ENCODE measurements at regions not wholly inside any gene's neighbourhood (a gene's known extent, or its start where the extent isn't known, plus 50 kb on each side); places are given as distances from the start of the nearest gene placed in this dataset.

GRCh38 chr5:3542769-3543168, 52.9 kb upstream of the IRX1 start:
- Mint-ChIP-seq H3K27ac (no peak overlapping the region), H3K9me3 (peaks cover 5% of the 10 kb centered on the region), H3K27me3 (no peaks in the 10 kb centered on the region), H3K4me1 (ENCODE audit: low read depth) (no peaks in the 10 kb centered on the region), H3K36me3 (ENCODE audit: low read depth) (no peaks in the 10 kb centered on the region), H3K4me3 (no peak overlapping the region)
- no peak for DNase-seq

DNA sequence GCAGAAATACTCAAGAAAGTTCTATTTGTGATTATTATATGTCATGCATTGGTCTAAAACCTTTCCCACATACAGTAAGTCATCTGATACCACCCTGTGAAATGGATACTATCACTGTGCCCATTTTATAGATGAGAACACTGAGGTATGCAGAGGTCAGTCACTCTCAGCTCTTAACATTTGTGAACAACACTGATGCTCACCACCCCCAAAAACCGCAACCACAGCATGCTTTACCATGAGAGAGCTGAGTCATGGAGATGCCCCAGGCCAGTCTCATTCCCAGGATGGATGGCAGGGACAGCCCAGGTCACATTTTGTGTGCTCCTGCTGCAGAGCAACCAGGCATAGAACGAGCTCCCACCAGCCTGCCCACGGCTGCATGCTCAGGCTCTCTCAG, 53.5 kb upstream of the IRX1 start:
- DNase-seq, result no peak
- H3K4me3 Mint-ChIP-seq, result no peak overlapping the region
- peaks cover 4% of the 10 kb centered on the region for H3K9me3 Mint-ChIP-seq
- H3K4me1 Mint-ChIP-seq (ENCODE audit: low read depth), result no peaks in the 10 kb centered on the region
- no peaks in the 10 kb centered on the region for H3K36me3 Mint-ChIP-seq (ENCODE audit: low read depth)
- no peak overlapping the region for H3K27ac Mint-ChIP-seq
- H3K27me3 Mint-ChIP-seq, result no peaks in the 10 kb centered on the region

- Mint-ChIP-seq H3K4me3 (no peak overlapping the region), H3K27me3 (no peaks in the 10 kb centered on the region), H3K9me3 (peaks cover 7% of the 10 kb centered on the region), H3K4me1 (ENCODE audit: low read depth) (no peaks in the 10 kb centered on the region), H3K36me3 (ENCODE audit: low read depth) (no peaks in the 10 kb centered on the region), H3K27ac (no peak overlapping the region)
- no peak for DNase-seq
Observed at GRCh38 chr5:3538886-3539285, 56.7 kb upstream of the IRX1 start.

- H3K36me3 Mint-ChIP-seq (ENCODE audit: low read depth), result no peaks in the 10 kb centered on the region
- H3K4me3 Mint-ChIP-seq, result no peak overlapping the region
- H3K9me3 Mint-ChIP-seq, result peaks cover 12% of the 10 kb centered on the region
- no peak for DNase-seq
- H3K27me3 Mint-ChIP-seq, result no peaks in the 10 kb centered on the region
- no peaks in the 10 kb centered on the region for H3K4me1 Mint-ChIP-seq (ENCODE audit: low read depth)
- H3K27ac Mint-ChIP-seq, result no peak overlapping the region
Observed at GRCh38 chr5:3537942-3538341, 57.7 kb upstream of the IRX1 start.

- Mint-ChIP-seq H3K4me1 (ENCODE audit: low read depth) (no peaks in the 10 kb centered on the region), H3K27me3 (no peaks in the 10 kb centered on the region), H3K4me3 (no peak overlapping the region), H3K27ac (no peak overlapping the region), H3K36me3 (ENCODE audit: low read depth) (no peaks in the 10 kb centered on the region), H3K9me3 (peaks cover 12% of the 10 kb centered on the region)
- no peak for DNase-seq
Observed at GRCh38 chr5:3535414-3536211, 60.0 kb upstream of the IRX1 start.

GRCh38 chr5:3534997-3535396, 60.6 kb upstream of the IRX1 start:
- Mint-ChIP-seq H3K4me3 (no peak overlapping the region), H3K4me1 (ENCODE audit: low read depth) (no peaks in the 10 kb centered on the region), H3K9me3 (peaks cover 12% of the 10 kb centered on the region), H3K27ac (no peak overlapping the region), H3K36me3 (ENCODE audit: low read depth) (no peaks in the 10 kb centered on the region), H3K27me3 (no peaks in the 10 kb centered on the region)
- no peak for DNase-seq

DNA sequence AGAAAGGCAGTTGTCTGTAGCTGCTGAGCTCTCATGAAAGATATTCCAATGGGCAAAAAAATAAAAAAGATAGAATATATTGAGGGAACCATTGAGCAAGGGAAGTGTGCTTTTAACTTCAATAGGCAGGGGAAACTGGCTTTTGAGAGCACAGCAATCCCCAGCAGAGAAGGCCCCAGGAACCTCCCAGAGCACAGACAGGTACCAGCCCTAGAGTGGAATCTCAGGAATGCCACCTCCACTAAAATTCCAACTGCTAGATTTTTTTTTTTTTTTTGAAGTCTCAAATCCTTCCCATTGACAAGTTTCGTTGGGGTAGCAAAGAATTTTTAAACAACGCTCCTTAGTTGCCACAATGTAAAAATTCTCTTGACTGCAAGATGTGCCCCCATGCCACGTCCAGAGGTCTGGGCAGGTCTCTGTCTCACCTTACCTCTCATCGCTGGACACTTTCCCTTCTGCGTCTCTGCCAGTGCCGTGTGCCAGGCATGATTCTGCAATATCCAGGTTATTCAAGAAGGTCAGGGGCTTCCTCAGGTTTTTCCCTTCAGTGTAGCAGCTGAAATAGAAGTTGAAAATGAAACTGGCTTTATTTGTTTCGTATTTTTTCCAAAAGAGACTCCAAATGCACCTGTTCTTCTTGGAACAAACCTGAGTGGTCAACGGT, 64.2 kb upstream of the IRX1 start:
- DNase-seq, result no peak
- Mint-ChIP-seq H3K4me3 (no peak overlapping the region), H3K4me1 (ENCODE audit: low read depth) (no peaks in the 10 kb centered on the region), H3K27ac (no peak overlapping the region), H3K9me3 (peaks cover 15% of the 10 kb centered on the region), H3K27me3 (no peaks in the 10 kb centered on the region), H3K36me3 (ENCODE audit: low read depth) (no peaks in the 10 kb centered on the region)

DNA sequence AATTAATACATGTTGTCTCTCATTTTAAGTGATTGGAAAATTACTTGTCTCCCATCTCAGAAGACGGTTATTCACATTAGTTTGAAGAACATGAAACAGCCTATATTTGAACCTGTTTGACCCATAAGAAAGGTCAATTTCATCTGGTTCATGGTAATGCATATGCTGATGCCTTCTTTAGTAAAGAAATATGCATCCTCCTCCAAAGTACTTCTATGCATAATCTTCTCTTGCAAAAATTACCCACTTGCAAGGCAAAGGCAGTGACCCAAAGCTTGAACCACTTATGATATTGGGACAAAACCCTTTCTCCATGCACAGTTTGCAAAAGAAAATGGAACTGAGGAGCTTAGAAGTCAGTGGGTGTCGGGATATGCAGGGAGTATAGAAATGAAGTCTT, 65.4 kb upstream of the IRX1 start:
- no peaks in the 10 kb centered on the region for H3K36me3 Mint-ChIP-seq (ENCODE audit: low read depth)
- H3K27me3 Mint-ChIP-seq, result no peaks in the 10 kb centered on the region
- H3K4me3 Mint-ChIP-seq, result no peak overlapping the region
- H3K4me1 Mint-ChIP-seq (ENCODE audit: low read depth), result no peaks in the 10 kb centered on the region
- no peak for DNase-seq
- no peak overlapping the region for H3K27ac Mint-ChIP-seq
- H3K9me3 Mint-ChIP-seq, result peaks cover 15% of the 10 kb centered on the region

DNA sequence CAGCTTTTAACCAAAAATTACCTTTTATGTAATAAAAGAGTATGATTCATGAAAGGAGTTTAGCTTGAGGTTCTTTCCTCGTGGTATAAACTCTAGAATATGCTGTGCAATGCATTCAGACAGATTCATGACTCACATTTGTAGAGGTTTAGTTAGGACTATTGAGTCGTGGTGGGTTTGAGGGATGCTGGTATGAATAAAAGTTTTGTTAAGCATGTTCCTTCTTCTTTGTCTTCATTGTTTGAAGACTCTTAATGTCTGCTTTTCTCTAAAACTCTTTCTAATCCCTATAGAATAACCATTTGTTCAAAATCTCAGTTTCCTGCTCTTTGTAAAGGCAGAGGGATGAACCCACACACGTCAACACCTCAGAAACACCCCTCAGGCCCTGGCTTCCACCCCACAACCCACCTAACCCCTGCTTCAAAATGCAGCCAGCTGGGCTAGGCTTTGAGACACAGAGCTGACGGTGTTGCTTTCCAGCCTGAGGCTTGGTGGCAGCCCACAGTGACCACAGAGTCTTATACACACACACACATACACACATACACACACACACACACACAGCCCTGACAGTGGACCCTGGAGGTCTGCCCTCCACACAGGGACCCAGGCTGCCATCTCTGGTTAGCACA, 69.0 kb upstream of the IRX1 start:
- Mint-ChIP-seq H3K36me3 (ENCODE audit: low read depth) (no peaks in the 10 kb centered on the region), H3K27ac (no peak overlapping the region), H3K4me1 (ENCODE audit: low read depth) (no peaks in the 10 kb centered on the region), H3K9me3 (peaks cover 6% of the 10 kb centered on the region), H3K4me3 (no peak overlapping the region), H3K27me3 (no peaks in the 10 kb centered on the region)
- no peak for DNase-seq

DNA sequence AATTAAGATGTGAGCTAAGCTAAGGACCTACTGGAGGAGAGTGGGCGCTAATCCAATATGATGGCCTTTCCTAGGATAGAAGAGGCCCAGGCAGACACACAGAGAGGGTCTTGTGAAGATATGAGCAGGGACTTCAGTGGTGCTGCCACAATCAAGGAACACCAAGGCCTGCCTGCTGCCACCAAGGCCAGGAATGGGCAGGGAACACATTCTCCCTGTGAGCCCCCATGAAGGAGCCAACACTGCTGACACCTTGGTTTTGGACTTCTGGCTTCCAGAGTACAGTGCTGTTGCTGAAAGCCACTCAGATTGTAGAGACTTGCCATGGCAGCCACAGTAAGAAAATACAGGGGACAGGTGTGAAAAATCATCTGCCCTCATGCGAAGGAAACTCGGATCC, 73.1 kb upstream of the IRX1 start:
- no peaks in the 10 kb centered on the region for H3K36me3 Mint-ChIP-seq (ENCODE audit: low read depth)
- no peak overlapping the region for H3K27ac Mint-ChIP-seq
- DNase-seq, result no peak
- peaks cover 3% of the 10 kb centered on the region for H3K9me3 Mint-ChIP-seq
- H3K27me3 Mint-ChIP-seq, result no peaks in the 10 kb centered on the region
- H3K4me3 Mint-ChIP-seq, result no peak overlapping the region
- no peaks in the 10 kb centered on the region for H3K4me1 Mint-ChIP-seq (ENCODE audit: low read depth)

- Mint-ChIP-seq H3K9me3 (peaks cover 2% of the 10 kb centered on the region), H3K4me1 (ENCODE audit: low read depth) (no peaks in the 10 kb centered on the region), H3K4me3 (no peak overlapping the region), H3K36me3 (ENCODE audit: low read depth) (no peaks in the 10 kb centered on the region), H3K27me3 (no peaks in the 10 kb centered on the region), H3K27ac (no peak overlapping the region)
- no peak for DNase-seq
Observed at GRCh38 chr5:3518576-3518975, 77.1 kb upstream of the IRX1 start.

GRCh38 chr5:3518051-3518450, 77.6 kb upstream of the IRX1 start:
- Mint-ChIP-seq H3K4me3 (no peak overlapping the region), H3K27me3 (no peaks in the 10 kb centered on the region), H3K36me3 (ENCODE audit: low read depth) (no peaks in the 10 kb centered on the region), H3K9me3 (peaks cover 2% of the 10 kb centered on the region), H3K4me1 (ENCODE audit: low read depth) (no peaks in the 10 kb centered on the region), H3K27ac (no peak overlapping the region)
- DNase-seq, result no peak

GRCh38 chr5:3517348-3517747, 78.3 kb upstream of the IRX1 start:
- no peak for DNase-seq
- H3K9me3 Mint-ChIP-seq, result peaks cover 2% of the 10 kb centered on the region
- no peak overlapping the region for H3K4me3 Mint-ChIP-seq
- no peaks in the 10 kb centered on the region for H3K27me3 Mint-ChIP-seq
- H3K4me1 Mint-ChIP-seq (ENCODE audit: low read depth), result no peaks in the 10 kb centered on the region
- H3K27ac Mint-ChIP-seq, result no peak overlapping the region
- H3K36me3 Mint-ChIP-seq (ENCODE audit: low read depth), result no peaks in the 10 kb centered on the region

GRCh38 chr5:3512361-3513095, 83.1 kb upstream of the IRX1 start:
- Mint-ChIP-seq H3K36me3 (ENCODE audit: low read depth) (no peaks in the 10 kb centered on the region), H3K27ac (no peak overlapping the region), H3K4me1 (ENCODE audit: low read depth) (no peaks in the 10 kb centered on the region), H3K27me3 (no peaks in the 10 kb centered on the region), H3K4me3 (no peak overlapping the region), H3K9me3 (peaks cover 15% of the 10 kb centered on the region)
- no peak for DNase-seq

DNA sequence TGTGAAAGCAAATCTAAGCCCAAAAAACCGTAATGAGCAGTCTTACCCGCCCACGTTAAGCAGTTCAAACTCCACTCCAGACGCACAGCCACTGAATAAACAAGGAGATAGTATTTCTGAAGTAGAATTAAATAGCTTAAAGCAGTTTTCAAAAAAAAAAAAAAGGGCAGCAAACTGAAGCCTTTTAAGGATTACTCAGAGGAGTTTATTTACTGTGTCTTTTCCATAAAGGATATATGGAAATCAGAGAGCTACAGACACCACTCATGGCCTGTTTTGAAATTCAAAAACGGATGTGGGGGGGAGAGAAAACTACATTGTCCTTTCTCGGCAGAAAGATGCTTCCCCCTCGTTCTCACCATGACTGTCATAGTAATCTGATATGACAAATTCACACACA, 83.7 kb upstream of the IRX1 start:
- Mint-ChIP-seq H3K4me1 (ENCODE audit: low read depth) (no peaks in the 10 kb centered on the region), H3K27ac (no peak overlapping the region), H3K9me3 (peaks cover 15% of the 10 kb centered on the region), H3K4me3 (no peak overlapping the region), H3K27me3 (no peaks in the 10 kb centered on the region), H3K36me3 (ENCODE audit: low read depth) (no peaks in the 10 kb centered on the region)
- DNase-seq, result no peak
